OCI-LY3 (cell line): ENCODE measurements at regions not wholly inside any gene's neighbourhood (a gene's known extent, or its start where the extent isn't known, plus 50 kb on each side); places are given as distances from the start of the nearest gene placed in this dataset.

Experiments used
- EZH2phosphoT487 ChIP-seq: fragments of 200-600 bp; shearing (Covaris generic); IDR thresholded peaks from 2 replicates; pipeline ENCODE4 v1.6.1; 2018; ENCODE audit warnings: antibody characterized with exemption, mixed run types, low read depth
- TF ChIP-seq, protein P1 (sequence below): fragments of 200-600, 300-600 bp; sonication (generic); IDR thresholded peaks from 2 replicates; pipeline ENCODE4 v1.5.1; 2014; ENCODE audit warnings: antibody characterized with exemption, low read length, low read depth

DNA sequence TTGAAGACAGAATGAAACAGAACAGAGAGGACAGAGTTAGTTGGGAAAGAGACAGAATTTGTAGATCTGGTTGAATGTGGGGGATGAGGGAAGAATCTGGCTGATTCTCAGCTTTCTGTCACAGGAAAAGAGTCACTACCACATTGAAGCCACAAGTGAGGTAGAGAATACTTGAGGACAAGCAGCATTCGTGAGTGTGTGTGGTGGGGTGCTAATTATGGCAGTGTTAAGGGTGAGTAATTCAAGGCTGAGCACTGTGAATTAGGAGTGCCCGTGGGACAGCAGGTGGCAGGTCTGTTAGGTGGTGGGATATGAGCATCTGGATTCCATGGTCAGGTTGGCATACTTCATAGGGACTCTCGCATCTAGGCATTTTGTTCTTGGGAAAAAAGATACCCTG lies 347.4 kb upstream of the PRICKLE1 start:
- TF ChIP-seq, protein P1, sequence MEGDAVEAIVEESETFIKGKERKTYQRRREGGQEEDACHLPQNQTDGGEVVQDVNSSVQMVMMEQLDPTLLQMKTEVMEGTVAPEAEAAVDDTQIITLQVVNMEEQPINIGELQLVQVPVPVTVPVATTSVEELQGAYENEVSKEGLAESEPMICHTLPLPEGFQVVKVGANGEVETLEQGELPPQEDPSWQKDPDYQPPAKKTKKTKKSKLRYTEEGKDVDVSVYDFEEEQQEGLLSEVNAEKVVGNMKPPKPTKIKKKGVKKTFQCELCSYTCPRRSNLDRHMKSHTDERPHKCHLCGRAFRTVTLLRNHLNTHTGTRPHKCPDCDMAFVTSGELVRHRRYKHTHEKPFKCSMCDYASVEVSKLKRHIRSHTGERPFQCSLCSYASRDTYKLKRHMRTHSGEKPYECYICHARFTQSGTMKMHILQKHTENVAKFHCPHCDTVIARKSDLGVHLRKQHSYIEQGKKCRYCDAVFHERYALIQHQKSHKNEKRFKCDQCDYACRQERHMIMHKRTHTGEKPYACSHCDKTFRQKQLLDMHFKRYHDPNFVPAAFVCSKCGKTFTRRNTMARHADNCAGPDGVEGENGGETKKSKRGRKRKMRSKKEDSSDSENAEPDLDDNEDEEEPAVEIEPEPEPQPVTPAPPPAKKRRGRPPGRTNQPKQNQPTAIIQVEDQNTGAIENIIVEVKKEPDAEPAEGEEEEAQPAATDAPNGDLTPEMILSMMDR = no peak
- no peak for TF ChIP-seq EZH2phosphoT487
